Adrenal gland (tissue), 9 donors: ENCODE measurements at regions not wholly inside any gene's neighbourhood (a gene's known extent, or its start where the extent isn't known, plus 50 kb on each side); places are given as distances from the start of the nearest gene placed in this dataset.

Experiments used
- DNase-seq, 7 donors: peaks; one replicate each; pipeline ENCODE4 v3.0.0-alpha.2; 2019 to 2020
- H3K27ac ChIP-seq, 5 donors: fragments of 200-600 bp; sonication (generic) in 4 of 5; 1 replicate in 3 of 5; 2 replicates in 2 of 5; pipeline versions ENCODE4 v1.5.1 to v1.8.0; 2016 to 2020; ENCODE audit warnings: mild to moderate bottlenecking in 1 of 5
- H3K27me3 ChIP-seq: fragments of 200-600 bp; 2 replicates; pipeline ENCODE4 v1.8.0; 2021
- H3K36me3 ChIP-seq, 2 donors: fragments of 200-600 bp; replicated peaks in 1 of 2; 1 replicate in 1 of 2; 2 replicates in 1 of 2; pipeline versions ENCODE4 v1.5.1 to v1.8.0; 2018 to 2022
- H3K4me1 ChIP-seq, 2 donors: fragments of 200-600 bp; replicated peaks in 1 of 2; 1 replicate in 1 of 2; 2 replicates in 1 of 2; pipeline versions ENCODE4 v1.5.1 to v1.8.0; 2018 to 2021
- H3K4me3 ChIP-seq, 4 donors: fragments of 200-600 bp; sonication (generic) in 3 of 4; one replicate each; pipeline ENCODE4 v1.5.1; 2016 to 2018
- H3K9me3 ChIP-seq, 3 donors: fragments of 200-600 bp; sonication (generic) in 1 of 3; replicated peaks in 1 of 3; 1 replicate in 2 of 3; 2 replicates in 1 of 3; pipeline versions ENCODE4 v1.5.1 to v1.8.0; 2016 to 2021
- POLR2A ChIP-seq, 2 donors: fragments of 450-650 bp; IDR thresholded peaks; one replicate each; pipeline ENCODE4 v1.6.1; 2017; ENCODE audit warnings: antibody characterized with exemption in 2 of 2, mild to moderate bottlenecking in 2 of 2, moderate library complexity in 1 of 2
- WGBS, 4 donors: extraction: QIAGEN DNeasy Blood & Tissue Kit in 2 of 4; methylation state at CpG; one replicate each; pipeline versions ENCODE4 v1.1.5 to v1.1.7; 2013 to 2017; 5-methylcytosine and 5-hydroxymethylcytosine counted together
- intact Hi-C, 2 donors: fragments of 100-400 bp; cut with DNase I; formaldehyde crosslinking; loops; one replicate each; pipeline versions ENCODE4 v1.14.1 to v1.15.0; 2022 to 2023
- TF ChIP-seq, protein P1 (sequence below), 6 experiments: fragments of 450-650 bp in 4 of 6; fragments of 200-600 bp in 2 of 6; sonication (generic) in 1 of 6; IDR thresholded peaks; 1 replicate in 5 of 6; 2 replicates in 1 of 6; pipeline versions ENCODE4 v1.5.1 to v1.8.0; 2016 to 2021; ENCODE audit warnings: antibody characterized with exemption in 6 of 6, mild to moderate bottlenecking in 2 of 6, moderate library complexity in 1 of 6
- donor health status: healthy with polysubstance abuse.
- donor health status: Bipolar disorder and iron deficiency.
- donor health status: DM: yes; HTN: yes; CAD: no.
- donor health status: DM: no; HTN: no; CAD: no.
- donor health status: DM: no; HTN: no; CAD: no.

DNA sequence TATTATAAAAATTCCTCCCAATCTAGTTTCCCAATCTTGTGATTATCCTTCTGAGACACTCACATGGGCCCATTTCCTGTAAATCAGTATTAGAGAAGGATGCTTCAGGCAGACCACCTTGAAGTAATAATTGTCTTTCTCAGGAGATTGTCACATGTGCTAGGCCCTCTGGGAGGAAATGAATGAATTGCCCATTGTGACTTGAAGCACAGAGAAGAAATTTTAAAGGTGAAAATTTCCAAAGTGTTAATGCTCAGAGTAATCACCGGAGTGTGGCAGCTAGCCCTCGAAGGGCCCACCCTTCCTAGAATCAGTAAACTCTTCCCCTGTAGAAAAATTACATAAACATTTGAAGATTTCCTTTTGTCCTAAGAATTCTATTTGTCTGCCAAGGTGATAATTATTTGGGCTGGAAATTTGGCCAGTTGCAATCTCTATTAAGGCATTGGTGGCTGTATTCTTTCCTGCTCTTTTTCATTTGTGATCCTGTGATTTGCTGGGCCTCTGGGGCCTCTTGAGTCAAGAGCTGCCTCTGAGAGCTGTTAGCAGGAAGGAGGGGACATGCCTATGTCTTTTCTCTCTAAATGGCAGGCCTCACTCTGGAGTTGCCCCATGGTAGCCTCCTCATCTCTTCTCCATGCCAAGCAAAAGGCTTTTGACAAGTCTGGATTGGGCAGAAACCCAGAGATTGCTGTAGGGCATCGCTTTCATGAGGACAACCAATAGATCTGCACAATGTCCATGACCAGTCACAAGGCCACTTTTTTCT is 371.5 kb upstream of the ACTBL2 start:
- Histone ChIP-seq H3K27ac (no peak overlapping the region), H3K4me1 (no peaks in the 10 kb centered on the region), H3K27me3 (no peaks in the 10 kb centered on the region), H3K36me3 (no peaks in the 10 kb centered on the region), H3K4me3 (no peak overlapping the region), H3K9me3 (no peaks in the 10 kb centered on the region)
- 82 to 94% (median 87%) methylated on average over 3 of the region's 3 CpGs for WGBS, 4 donors
- no peak for DNase-seq
- intact Hi-C loops: no loop called here
- TF ChIP-seq, protein P1, sequence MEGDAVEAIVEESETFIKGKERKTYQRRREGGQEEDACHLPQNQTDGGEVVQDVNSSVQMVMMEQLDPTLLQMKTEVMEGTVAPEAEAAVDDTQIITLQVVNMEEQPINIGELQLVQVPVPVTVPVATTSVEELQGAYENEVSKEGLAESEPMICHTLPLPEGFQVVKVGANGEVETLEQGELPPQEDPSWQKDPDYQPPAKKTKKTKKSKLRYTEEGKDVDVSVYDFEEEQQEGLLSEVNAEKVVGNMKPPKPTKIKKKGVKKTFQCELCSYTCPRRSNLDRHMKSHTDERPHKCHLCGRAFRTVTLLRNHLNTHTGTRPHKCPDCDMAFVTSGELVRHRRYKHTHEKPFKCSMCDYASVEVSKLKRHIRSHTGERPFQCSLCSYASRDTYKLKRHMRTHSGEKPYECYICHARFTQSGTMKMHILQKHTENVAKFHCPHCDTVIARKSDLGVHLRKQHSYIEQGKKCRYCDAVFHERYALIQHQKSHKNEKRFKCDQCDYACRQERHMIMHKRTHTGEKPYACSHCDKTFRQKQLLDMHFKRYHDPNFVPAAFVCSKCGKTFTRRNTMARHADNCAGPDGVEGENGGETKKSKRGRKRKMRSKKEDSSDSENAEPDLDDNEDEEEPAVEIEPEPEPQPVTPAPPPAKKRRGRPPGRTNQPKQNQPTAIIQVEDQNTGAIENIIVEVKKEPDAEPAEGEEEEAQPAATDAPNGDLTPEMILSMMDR (IDR thresholded peaks at IDR 0.05): no peak
- no peak for TF ChIP-seq POLR2A (IDR thresholded peaks at IDR 0.05)

DNA sequence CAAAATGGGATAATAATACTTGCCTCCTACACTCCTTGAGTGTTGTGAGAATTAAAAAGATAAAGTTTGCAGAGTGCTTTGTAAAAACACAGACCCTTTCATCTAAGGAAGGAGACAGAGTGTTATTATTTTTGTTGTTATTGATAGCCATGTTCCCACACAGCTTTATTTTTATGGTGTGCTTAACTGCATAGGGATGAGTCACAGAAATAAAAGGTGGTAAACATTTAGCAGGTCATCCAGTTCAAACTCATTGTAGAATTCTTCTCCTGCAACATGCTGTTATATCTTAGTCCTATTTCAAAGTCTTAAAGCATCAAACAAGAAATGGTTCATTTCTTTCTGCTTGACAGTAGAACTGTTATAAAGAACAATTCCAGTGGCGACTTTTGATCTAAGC is 367.5 kb upstream of the ACTBL2 start:
- Histone ChIP-seq H3K27me3 (no peaks in the 10 kb centered on the region), H3K4me3 (no peak overlapping the region), H3K9me3 (no peaks in the 10 kb centered on the region), H3K27ac (no peak overlapping the region), H3K4me1 (no peaks in the 10 kb centered on the region), H3K36me3 (no peaks in the 10 kb centered on the region)
- intact Hi-C loops: no loop called here
- WGBS, 4 donors: 91 to 96% (median 94%) methylated on average over 1 of the region's 1 CpG
- no peak for DNase-seq
- TF ChIP-seq POLR2A (IDR thresholded peaks at IDR 0.05): no peak
- TF ChIP-seq, protein P1 (IDR thresholded peaks at IDR 0.05): no peak

DNA sequence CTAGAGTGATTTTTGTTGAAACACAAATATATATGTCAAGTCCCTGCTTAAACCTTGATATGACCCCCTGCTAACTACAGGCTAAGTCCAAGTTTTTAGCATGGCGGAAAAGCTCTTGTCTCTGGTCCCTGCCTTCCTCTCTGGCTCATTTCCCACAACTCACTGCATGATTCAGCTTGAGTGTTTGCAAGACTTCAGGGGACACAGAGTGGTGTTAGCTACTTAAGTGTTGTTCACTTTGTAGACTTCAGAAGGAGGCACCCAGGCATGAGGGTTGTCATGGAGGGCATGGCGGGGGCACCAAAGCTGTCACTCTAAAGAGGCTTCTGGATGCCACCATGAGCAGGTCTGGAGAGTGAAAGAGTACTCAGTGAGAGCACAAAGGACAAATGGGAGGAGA is 362.4 kb upstream of the ACTBL2 start:
- TF ChIP-seq, protein P1 (IDR thresholded peaks at IDR 0.05): no peak
- TF ChIP-seq POLR2A (IDR thresholded peaks at IDR 0.05): no peak
- H3K4me1 ChIP-seq: no peaks in the 10 kb centered on the region
- no peaks in the 10 kb centered on the region for H3K9me3 ChIP-seq
- 91 to 96% (median 96%) methylated on average over 2 of the region's 2 CpGs for WGBS, 4 donors
- no peaks in the 10 kb centered on the region for H3K27me3 ChIP-seq
- intact Hi-C loops: no loop called here
- no peak overlapping the region for H3K27ac ChIP-seq
- DNase-seq: no peak
- H3K36me3 ChIP-seq: no peaks in the 10 kb centered on the region
- H3K4me3 ChIP-seq: no peak overlapping the region

DNA sequence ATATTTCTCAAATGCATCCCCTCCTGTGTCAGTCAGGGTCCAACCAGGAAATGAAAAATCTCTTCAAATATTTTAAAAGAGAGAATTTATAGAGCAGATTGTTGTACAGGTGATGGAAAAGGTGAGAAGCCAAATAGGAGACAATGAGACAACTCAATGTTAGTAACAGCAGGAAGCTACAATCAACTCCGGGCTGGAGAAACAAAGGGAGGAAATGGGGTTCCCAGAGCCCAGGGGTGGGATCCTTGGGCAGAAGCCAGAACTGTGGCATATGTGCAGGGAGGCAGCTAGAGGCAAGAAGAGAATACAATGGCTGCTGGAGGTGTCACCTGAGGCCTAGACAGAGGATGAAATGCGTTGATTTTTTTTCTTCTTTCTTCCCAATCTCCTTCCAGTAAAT is 361.8 kb upstream of the ACTBL2 start:
- DNase-seq: peak; percentile 17 to 64 (median 27)
- intact Hi-C loops: no loop called here
- no peak overlapping the region for H3K27ac ChIP-seq
- no peaks in the 10 kb centered on the region for H3K36me3 ChIP-seq
- H3K27me3 ChIP-seq: no peaks in the 10 kb centered on the region
- H3K4me3 ChIP-seq: no peak overlapping the region
- TF ChIP-seq POLR2A (IDR thresholded peaks at IDR 0.05): no peak
- TF ChIP-seq, protein P1 (IDR thresholded peaks at IDR 0.05): no peak
- 72 to 90% (median 81%) methylated on average over 2 of the region's 2 CpGs for WGBS, 4 donors
- no peaks in the 10 kb centered on the region for H3K9me3 ChIP-seq
- H3K4me1 ChIP-seq: no peaks in the 10 kb centered on the region
